ENCODE measurements at regions not wholly inside any gene's neighbourhood (a gene's known extent, or its start where the extent isn't known, plus 50 kb on each side); places are given as distances from the start of the nearest gene placed in this dataset.

GRCh38 chr21:27077501-27077900 is 110.6 kb upstream of the ADAMTS5 start:
- H3K36me3 ChIP-seq (ENCODE audit: low read length): no peaks in the 10 kb centered on the region
- H3K79me2 ChIP-seq (ENCODE audit: insufficient read depth, low read length): no peaks in the 10 kb centered on the region
- TF ChIP-seq EZH2phosphoT487 (conservative IDR thresholded peaks at IDR 0.05; ENCODE audit: low read length): no peak
- TF ChIP-seq CTCF (IDR thresholded peaks at IDR 0.05; ENCODE audit: insufficient read depth, low read length, poor library complexity, severe bottlenecking): no peak
- no peak overlapping the region for H2AFZ ChIP-seq (ENCODE audit: low read depth, low read length, severe bottlenecking)
- no peaks in the 10 kb centered on the region for H3K9me2 ChIP-seq (replicated peaks; ENCODE audit: insufficient read depth, low read length)
- no peaks in the 10 kb centered on the region for H3K9me3 ChIP-seq (ENCODE audit: insufficient read depth, low read length)
- no peak overlapping the region for H3K27ac ChIP-seq (ENCODE audit: low read depth, low read length)
- H4K20me1 ChIP-seq (ENCODE audit: low read depth, low read length): no peaks in the 10 kb centered on the region
- H3F3A ChIP-seq (ENCODE audit: insufficient read depth): no peaks in the 10 kb centered on the region
- H3K4me3 ChIP-seq (ENCODE audit: insufficient read depth, low read length, poor library complexity, severe bottlenecking): no peak overlapping the region
- no peak overlapping the region for H3K9ac ChIP-seq (ENCODE audit: low read length)
- H3K27me3 ChIP-seq (ENCODE audit: low read length): no peaks in the 10 kb centered on the region
- H3K4me2 ChIP-seq (ENCODE audit: low read depth, low read length, poor library complexity, severe bottlenecking): no peak overlapping the region

GRCh38 chr21:27076025-27076424 is 109.1 kb upstream of the ADAMTS5 start:
- no peaks in the 10 kb centered on the region for H3K9me2 ChIP-seq (replicated peaks; ENCODE audit: insufficient read depth, low read length)
- H2AFZ ChIP-seq (ENCODE audit: low read depth, low read length, severe bottlenecking): no peak overlapping the region
- no peak for TF ChIP-seq EZH2phosphoT487 (conservative IDR thresholded peaks at IDR 0.05; ENCODE audit: low read length)
- no peak for TF ChIP-seq CTCF (IDR thresholded peaks at IDR 0.05; ENCODE audit: insufficient read depth, low read length, poor library complexity, severe bottlenecking)

GRCh38 chr21:27070861-27071670 is 104.2 kb upstream of the ADAMTS5 start:
- no peak overlapping the region for H3K27ac ChIP-seq (ENCODE audit: low read depth, low read length)
- no peak overlapping the region for H2AFZ ChIP-seq (ENCODE audit: low read depth, low read length, severe bottlenecking)
- H4K20me1 ChIP-seq (ENCODE audit: low read depth, low read length): no peaks in the 10 kb centered on the region
- no peaks in the 10 kb centered on the region for H3F3A ChIP-seq (ENCODE audit: insufficient read depth)
- no peak for TF ChIP-seq CTCF (IDR thresholded peaks at IDR 0.05; ENCODE audit: insufficient read depth, low read length, poor library complexity, severe bottlenecking)
- TF ChIP-seq EZH2phosphoT487 (conservative IDR thresholded peaks at IDR 0.05; ENCODE audit: low read length): no peak
- H3K4me3 ChIP-seq (ENCODE audit: insufficient read depth, low read length, poor library complexity, severe bottlenecking): no peak overlapping the region
- peaks cover 4% of the 10 kb centered on the region; the same call in 1 of the 2 replicates for H3K9me3 ChIP-seq (ENCODE audit: insufficient read depth, low read length)
- H3K79me2 ChIP-seq (ENCODE audit: insufficient read depth, low read length): no peaks in the 10 kb centered on the region
- H3K9ac ChIP-seq (ENCODE audit: low read length): no peak overlapping the region
- no peaks in the 10 kb centered on the region for H3K9me2 ChIP-seq (replicated peaks; ENCODE audit: insufficient read depth, low read length)
- H3K27me3 ChIP-seq (ENCODE audit: low read length): no peaks in the 10 kb centered on the region
- no peak overlapping the region for H3K4me2 ChIP-seq (ENCODE audit: low read depth, low read length, poor library complexity, severe bottlenecking)
- no peaks in the 10 kb centered on the region for H3K36me3 ChIP-seq (ENCODE audit: low read length)

More at GRCh38 chr21:27076025-27076424, 109.1 kb upstream of the ADAMTS5 start:
- Histone ChIP-seq H3K9ac (ENCODE audit: low read length) (no peak overlapping the region), H3K79me2 (ENCODE audit: insufficient read depth, low read length) (no peaks in the 10 kb centered on the region), H3K27ac (ENCODE audit: low read depth, low read length) (no peak overlapping the region), H3K9me3 (ENCODE audit: insufficient read depth, low read length) (no peaks in the 10 kb centered on the region), H3F3A (ENCODE audit: insufficient read depth) (no peaks in the 10 kb centered on the region), H4K20me1 (ENCODE audit: low read depth, low read length) (no peaks in the 10 kb centered on the region), H3K4me2 (ENCODE audit: low read depth, low read length, poor library complexity, severe bottlenecking) (no peak overlapping the region), H3K27me3 (ENCODE audit: low read length) (no peaks in the 10 kb centered on the region), H3K4me3 (ENCODE audit: insufficient read depth, low read length, poor library complexity, severe bottlenecking) (no peak overlapping the region), H3K36me3 (ENCODE audit: low read length) (no peaks in the 10 kb centered on the region)
